ENCODE measurements at regions not wholly inside any gene's neighbourhood (a gene's known extent, or its start where the extent isn't known, plus 50 kb on each side); places are given as distances from the start of the nearest gene placed in this dataset.

DNA sequence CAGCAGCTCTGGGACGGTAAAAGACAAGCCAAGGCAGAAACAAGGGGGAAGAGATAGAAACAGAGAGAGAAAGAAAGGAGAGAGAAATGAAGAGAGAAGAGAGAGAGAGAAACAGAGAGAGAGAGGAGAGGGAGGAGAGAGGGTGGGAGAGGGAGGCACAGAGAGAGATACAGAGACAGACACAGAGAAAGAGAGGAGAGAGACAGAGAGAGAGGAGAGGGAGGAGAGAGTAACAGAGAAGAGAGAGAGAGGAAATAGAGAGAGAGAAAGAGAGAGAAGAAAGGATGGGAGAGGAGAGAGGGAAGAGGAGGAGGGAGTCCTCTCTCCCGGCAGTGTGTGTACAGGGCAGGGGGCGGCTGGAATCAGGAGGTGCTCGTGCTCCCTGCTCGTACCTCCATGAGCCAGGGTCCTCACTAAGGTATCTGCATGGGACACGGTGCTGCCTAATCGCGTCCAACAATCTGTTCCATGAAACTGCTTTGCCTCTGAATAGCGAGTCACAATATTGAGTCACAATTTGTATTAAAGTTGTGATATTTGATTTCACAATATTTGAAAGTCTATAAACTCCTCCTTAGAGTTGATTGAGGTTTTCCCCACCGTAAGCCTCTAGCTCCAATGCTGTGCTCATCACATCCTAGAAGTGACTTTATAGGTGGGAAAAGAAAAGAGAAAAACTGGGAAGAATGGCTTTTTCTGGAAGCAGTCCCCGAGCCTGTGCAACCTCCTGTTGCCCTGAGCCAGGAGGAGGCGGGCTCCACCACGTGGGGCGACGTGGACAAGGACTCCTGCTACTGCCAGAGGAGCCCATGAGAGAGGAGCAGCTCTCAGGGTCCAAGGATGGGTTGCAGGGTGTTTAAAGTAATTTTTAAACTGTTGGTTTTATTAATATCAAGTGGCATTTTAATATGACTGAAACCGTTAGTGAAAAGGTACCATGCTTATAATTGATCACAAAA, 81.7 kb upstream of the ARHGEF7 start:
- Histone ChIP-seq H3K23me2 (ENCODE audit: low read depth, low read length) (no peaks in the 10 kb centered on the region), H2BK12ac (ENCODE audit: low read depth, low read length) (no peak overlapping the region), H3K79me1 (ENCODE audit: low read depth, low read length) (no peaks in the 10 kb centered on the region), H3K27me3 (replicated peaks in 1 of 4; ENCODE audit: control insufficient read depth in 3 of 4, extremely low read depth in 1 of 4, insufficient read depth in 3 of 4, low read length in 3 of 4) (no peaks in the 10 kb centered on the region), H3K14ac (ENCODE audit: insufficient read length) (no peak overlapping the region), H4K8ac (ENCODE audit: extremely low read depth, insufficient read depth, low read length) (no peak overlapping the region), H3K9ac (replicated peaks in 1 of 4; ENCODE audit: extremely low read depth in 1 of 4, low read depth in 3 of 4, low read length in 3 of 4) (no peak overlapping the region), H3K56ac (replicated peaks; ENCODE audit: insufficient read length, low read depth, low read length) (no peak overlapping the region), H2BK120ac (replicated peaks; ENCODE audit: low read depth, low read length) (no peak overlapping the region), H2BK5ac (ENCODE audit: low read depth, low read length) (no peak overlapping the region), H3K9me3 (ENCODE audit: insufficient read depth in 2 of 2, low read depth in 1 of 2, low read length in 1 of 2) (no peaks in the 10 kb centered on the region), H4K20me1 (replicated peaks in 1 of 2; ENCODE audit: control insufficient read depth in 1 of 2, insufficient read depth in 2 of 2, low read length in 2 of 2) (no peaks in the 10 kb centered on the region), H2AK5ac (ENCODE audit: low read depth, low read length) (no peak overlapping the region), H3K4me1 (replicated peaks in 1 of 4; ENCODE audit: control insufficient read depth in 3 of 4, insufficient read depth in 4 of 4, low read length in 3 of 4) (no peaks in the 10 kb centered on the region), H3K27ac (ENCODE audit: low read depth, low read length) (no peak overlapping the region), H4K5ac (ENCODE audit: insufficient read length, low read depth, low read length) (no peak overlapping the region), H3K36me3 (ENCODE audit: control insufficient read depth in 2 of 4, insufficient read depth in 4 of 4, low read length in 3 of 4) (no peaks in the 10 kb centered on the region), H3K23ac (ENCODE audit: insufficient read length) (no peak overlapping the region), H2BK20ac (ENCODE audit: low read length) (no peak overlapping the region), H2BK15ac (ENCODE audit: low read length) (no peak overlapping the region), H4K91ac (replicated peaks; ENCODE audit: insufficient read length, low read length) (no peak overlapping the region), H3K18ac (ENCODE audit: extremely low read depth, low read length) (no peak overlapping the region), H3K79me2 (ENCODE audit: control insufficient read depth in 1 of 2, insufficient read depth in 2 of 2, low read length in 2 of 2) (no peaks in the 10 kb centered on the region), H3K4ac (replicated peaks; ENCODE audit: insufficient read length, low read depth, low read length) (no peak overlapping the region), H3K4me3 (ENCODE audit: extremely low read depth in 1 of 4, insufficient read depth in 2 of 4, low read depth in 3 of 4, low read length in 4 of 4) (no peak overlapping the region), H2AFZ (ENCODE audit: low read length) (no peak overlapping the region), H3K4me2 (ENCODE audit: insufficient read depth in 1 of 2, low read depth in 2 of 2, low read length in 2 of 2) (no peak overlapping the region)
- POLR2A ChIA-PET (ENCODE audit: partially characterized antibody) = interaction anchor here (1.4 kb wide), 1 partner anchor 119 kb away, joined by 3 read pairs; no protein-coding TSS in a partner anchor
- FAIRE-seq = no peak
- TF ChIP-seq, protein P1, sequence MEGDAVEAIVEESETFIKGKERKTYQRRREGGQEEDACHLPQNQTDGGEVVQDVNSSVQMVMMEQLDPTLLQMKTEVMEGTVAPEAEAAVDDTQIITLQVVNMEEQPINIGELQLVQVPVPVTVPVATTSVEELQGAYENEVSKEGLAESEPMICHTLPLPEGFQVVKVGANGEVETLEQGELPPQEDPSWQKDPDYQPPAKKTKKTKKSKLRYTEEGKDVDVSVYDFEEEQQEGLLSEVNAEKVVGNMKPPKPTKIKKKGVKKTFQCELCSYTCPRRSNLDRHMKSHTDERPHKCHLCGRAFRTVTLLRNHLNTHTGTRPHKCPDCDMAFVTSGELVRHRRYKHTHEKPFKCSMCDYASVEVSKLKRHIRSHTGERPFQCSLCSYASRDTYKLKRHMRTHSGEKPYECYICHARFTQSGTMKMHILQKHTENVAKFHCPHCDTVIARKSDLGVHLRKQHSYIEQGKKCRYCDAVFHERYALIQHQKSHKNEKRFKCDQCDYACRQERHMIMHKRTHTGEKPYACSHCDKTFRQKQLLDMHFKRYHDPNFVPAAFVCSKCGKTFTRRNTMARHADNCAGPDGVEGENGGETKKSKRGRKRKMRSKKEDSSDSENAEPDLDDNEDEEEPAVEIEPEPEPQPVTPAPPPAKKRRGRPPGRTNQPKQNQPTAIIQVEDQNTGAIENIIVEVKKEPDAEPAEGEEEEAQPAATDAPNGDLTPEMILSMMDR (IDR thresholded peaks at IDR 0.05; ENCODE audit: control extremely low read depth in 1 of 3, insufficient read depth in 1 of 3, low read depth in 1 of 3, low read length in 3 of 3) = no peak
- TF ChIP-seq TBP (IDR thresholded peaks at IDR 0.05; ENCODE audit: low read depth, low read length) (no peak), CHD2 (IDR thresholded peaks at IDR 0.05; ENCODE audit: low read length) (no peak), NANOG (IDR thresholded peaks at IDR 0.05; ENCODE audit: insufficient read depth, low read depth, low read length, poor library complexity, severe bottlenecking) (no peak), POLR2AphosphoS5 (IDR thresholded peaks at IDR 0.05; ENCODE audit: low read depth, low read length) (no peak), SRF (IDR thresholded peaks at IDR 0.05; ENCODE audit: low read depth, low read length) (no peak), CHD1 (IDR thresholded peaks at IDR 0.05; ENCODE audit: low read depth, low read length) (no peak)
- CTCF ChIA-PET (ENCODE audit: partially characterized antibody) = interaction anchor here (1.1 to 2.6 kb wide), 3 partner anchors 16 to 34 kb away, joined by 3 to 10 read pairs (median 4); no protein-coding TSS in a partner anchor
- DNase-seq (ENCODE audit: low read depth in 1 of 2, low spot score in 2 of 2) = no peak
- WGBS, 2 experiments (ENCODE audit: extremely low coverage in 1 of 2, insufficient coverage in 1 of 2, insufficient read length in 1 of 2, insufficient replicate concordance in 2 of 2, low coverage in 1 of 2, low lambda C conversion rate in 2 of 2, missing lambda C conversion rate in 1 of 2) = 85% methylated on average over 15 of the region's 16 CpGs; no CpG with 5 or more reads in 1 of the 2 experiments

Measured in H1 (cell line).